ENCODE measurements at regions not wholly inside any gene's neighbourhood (a gene's known extent, or its start where the extent isn't known, plus 50 kb on each side); places are given as distances from the start of the nearest gene placed in this dataset.

- TF ChIP-seq CTCF (IDR thresholded peaks at IDR 0.05; ENCODE audit: unreplicated experiment): no peak
- Mint-ChIP-seq H3K4me1 (ENCODE audit: low read depth) (peaks cover 2% of the 10 kb centered on the region), H3K9me3 (ENCODE audit: low read depth) (peaks cover 5% of the 10 kb centered on the region), H3K27me3 (no peaks in the 10 kb centered on the region), H3K27ac (no peak overlapping the region), H3K4me3 (ENCODE audit: low read depth) (no peak overlapping the region), H3K36me3 (ENCODE audit: insufficient read depth) (no peaks in the 10 kb centered on the region)
- no peak for DNase-seq (ENCODE audit: low spot score, unreplicated experiment)
These were observed 117.1 kb downstream of the HNRNPD start for GRCh38 chr4:82256718-82257117.

- Mint-ChIP-seq H3K27ac (no peak overlapping the region), H3K27me3 (no peaks in the 10 kb centered on the region), H3K36me3 (ENCODE audit: insufficient read depth) (no peaks in the 10 kb centered on the region), H3K4me3 (ENCODE audit: low read depth) (no peak overlapping the region), H3K9me3 (ENCODE audit: low read depth) (peaks cover 5% of the 10 kb centered on the region), H3K4me1 (ENCODE audit: low read depth) (peaks cover 2% of the 10 kb centered on the region)
- no peak for DNase-seq (ENCODE audit: low spot score, unreplicated experiment)
- no peak for TF ChIP-seq CTCF (IDR thresholded peaks at IDR 0.05; ENCODE audit: unreplicated experiment)
These were observed 118.1 kb downstream of the HNRNPD start for GRCh38 chr4:82255657-82256056.

- H3K4me3 Mint-ChIP-seq (ENCODE audit: low read depth): no peak overlapping the region
- no peak for TF ChIP-seq CTCF (IDR thresholded peaks at IDR 0.05; ENCODE audit: unreplicated experiment)
- no peaks in the 10 kb centered on the region for H3K36me3 Mint-ChIP-seq (ENCODE audit: insufficient read depth)
- H3K9me3 Mint-ChIP-seq (ENCODE audit: low read depth): no peaks in the 10 kb centered on the region
- no peaks in the 10 kb centered on the region for H3K27me3 Mint-ChIP-seq
- H3K27ac Mint-ChIP-seq: no peak overlapping the region
- DNase-seq (ENCODE audit: low spot score, unreplicated experiment): no peak
- H3K4me1 Mint-ChIP-seq (ENCODE audit: low read depth): no peaks in the 10 kb centered on the region
These were observed 124.7 kb downstream of the HNRNPD start for GRCh38 chr4:82248903-82249632.

GRCh38 chr4:82247629-82248028, 126.2 kb downstream of the HNRNPD start:
- Mint-ChIP-seq H3K27me3 (peaks cover 3% of the 10 kb centered on the region), H3K4me1 (ENCODE audit: low read depth) (no peaks in the 10 kb centered on the region), H3K9me3 (ENCODE audit: low read depth) (no peaks in the 10 kb centered on the region), H3K36me3 (ENCODE audit: insufficient read depth) (no peaks in the 10 kb centered on the region), H3K4me3 (ENCODE audit: low read depth) (no peak overlapping the region), H3K27ac (no peak overlapping the region)
- DNase-seq (ENCODE audit: low spot score, unreplicated experiment): no peak
- TF ChIP-seq CTCF (IDR thresholded peaks at IDR 0.05; ENCODE audit: unreplicated experiment): no peak

- Mint-ChIP-seq H3K27ac (no peak overlapping the region), H3K4me1 (ENCODE audit: low read depth) (no peaks in the 10 kb centered on the region)
These were observed 126.6 kb downstream of the HNRNPD start for GRCh38 chr4:82247171-82247570.

More at GRCh38 chr4:82247171-82247570, 126.6 kb downstream of the HNRNPD start:
- no peak for TF ChIP-seq CTCF (IDR thresholded peaks at IDR 0.05; ENCODE audit: unreplicated experiment)
- Mint-ChIP-seq H3K9me3 (ENCODE audit: low read depth) (no peaks in the 10 kb centered on the region), H3K4me3 (ENCODE audit: low read depth) (no peak overlapping the region), H3K27me3 (peaks cover 4% of the 10 kb centered on the region), H3K36me3 (ENCODE audit: insufficient read depth) (no peaks in the 10 kb centered on the region)
- DNase-seq (ENCODE audit: low spot score, unreplicated experiment): no peak
